ENCODE measurements at regions not wholly inside any gene's neighbourhood (a gene's known extent, or its start where the extent isn't known, plus 50 kb on each side); places are given as distances from the start of the nearest gene placed in this dataset.
"Not testable (repeated sequence)": the region's sequence is repeated elsewhere in the genome, so short reads cannot be mapped to it uniquely, and the experiment has no call there.

DNA sequence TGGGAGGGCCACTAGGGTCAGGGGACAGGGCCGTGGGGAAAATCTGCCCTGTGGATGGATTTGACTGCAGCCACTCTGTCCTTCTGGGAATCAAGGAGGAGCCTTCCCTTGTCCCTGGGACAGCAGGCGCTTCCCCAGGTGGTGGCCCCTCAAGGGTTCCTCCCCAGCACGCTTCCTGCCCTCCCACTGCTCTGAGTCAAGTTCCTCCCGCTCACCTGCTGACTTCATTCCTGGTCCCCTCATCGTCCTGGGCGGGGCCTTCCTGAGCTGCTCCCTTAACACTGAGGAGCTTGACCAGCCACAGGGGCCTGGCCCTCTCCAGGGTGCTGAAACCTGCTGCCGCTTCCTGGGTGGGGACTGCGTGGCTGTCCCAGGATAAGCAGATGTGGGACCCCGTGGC lies 64.4 kb upstream of the SFSWAP start:
- FAIRE-seq (peak; percentile 88), ATAC-seq (peak; percentile 82)
- CTCF ChIA-PET (ENCODE audit: low intra/inter-chr PET ratio); H2AFZ ChIP-seq (ENCODE audit: low read depth, low read length); intact Hi-C loops (cut with micrococcal nuclease); H3K9ac ChIP-seq (ENCODE audit: insufficient read depth in 1 of 2, low read depth in 2 of 2, low read length in 2 of 2); H4K20me1 ChIP-seq (replicated peaks; ENCODE audit: control insufficient read depth, insufficient read depth, low read length); POLR2A ChIA-PET; H3K36me3 ChIP-seq (ENCODE audit: control insufficient read depth, insufficient read depth, low read length); H3K9me1 ChIP-seq (ENCODE audit: control insufficient read depth, insufficient read depth, low read length); in situ Hi-C loops (cut with MboI); BruUV-seq (replicated peaks); H3K27ac ChIP-seq (ENCODE audit: extremely low read depth, low read depth, low read length); H3K4me3 ChIP-seq; DNase-seq (ENCODE audit: extremely low read depth in 1 of 4, low spot score in 3 of 4); H3K9me3 ChIP-seq (replicated peaks; ENCODE audit: control insufficient read depth, insufficient read depth, low read depth, low read length); H3K79me2 ChIP-seq (ENCODE audit: control insufficient read depth, insufficient read depth, low read length); H3K4me2 ChIP-seq (ENCODE audit: insufficient read depth, low read length): not testable (repeated sequence)
- Histone ChIP-seq H3K4me1 (replicated peaks in 1 of 2; ENCODE audit: control insufficient read depth in 2 of 2, insufficient read depth in 2 of 2, low read length in 2 of 2) (peaks cover 8 to 12% of the 10 kb centered on the region in 2 experiments; a peak in 4 of 5 replicates), H3K27me3 (ENCODE audit: control insufficient read depth in 2 of 2, insufficient read depth in 2 of 2, low read length in 2 of 2) (peaks cover 4 to 22% of the 10 kb centered on the region in 2 experiments; a peak in 4 of 5 replicates)
- TF ChIP-seq, protein P1, sequence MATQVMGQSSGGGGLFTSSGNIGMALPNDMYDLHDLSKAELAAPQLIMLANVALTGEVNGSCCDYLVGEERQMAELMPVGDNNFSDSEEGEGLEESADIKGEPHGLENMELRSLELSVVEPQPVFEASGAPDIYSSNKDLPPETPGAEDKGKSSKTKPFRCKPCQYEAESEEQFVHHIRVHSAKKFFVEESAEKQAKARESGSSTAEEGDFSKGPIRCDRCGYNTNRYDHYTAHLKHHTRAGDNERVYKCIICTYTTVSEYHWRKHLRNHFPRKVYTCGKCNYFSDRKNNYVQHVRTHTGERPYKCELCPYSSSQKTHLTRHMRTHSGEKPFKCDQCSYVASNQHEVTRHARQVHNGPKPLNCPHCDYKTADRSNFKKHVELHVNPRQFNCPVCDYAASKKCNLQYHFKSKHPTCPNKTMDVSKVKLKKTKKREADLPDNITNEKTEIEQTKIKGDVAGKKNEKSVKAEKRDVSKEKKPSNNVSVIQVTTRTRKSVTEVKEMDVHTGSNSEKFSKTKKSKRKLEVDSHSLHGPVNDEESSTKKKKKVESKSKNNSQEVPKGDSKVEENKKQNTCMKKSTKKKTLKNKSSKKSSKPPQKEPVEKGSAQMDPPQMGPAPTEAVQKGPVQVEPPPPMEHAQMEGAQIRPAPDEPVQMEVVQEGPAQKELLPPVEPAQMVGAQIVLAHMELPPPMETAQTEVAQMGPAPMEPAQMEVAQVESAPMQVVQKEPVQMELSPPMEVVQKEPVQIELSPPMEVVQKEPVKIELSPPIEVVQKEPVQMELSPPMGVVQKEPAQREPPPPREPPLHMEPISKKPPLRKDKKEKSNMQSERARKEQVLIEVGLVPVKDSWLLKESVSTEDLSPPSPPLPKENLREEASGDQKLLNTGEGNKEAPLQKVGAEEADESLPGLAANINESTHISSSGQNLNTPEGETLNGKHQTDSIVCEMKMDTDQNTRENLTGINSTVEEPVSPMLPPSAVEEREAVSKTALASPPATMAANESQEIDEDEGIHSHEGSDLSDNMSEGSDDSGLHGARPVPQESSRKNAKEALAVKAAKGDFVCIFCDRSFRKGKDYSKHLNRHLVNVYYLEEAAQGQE (IDR thresholded peaks at IDR 0.05; ENCODE audit: borderline replicate concordance), result peak; percentile 59
- TF ChIP-seq, protein P1 (CRISPR knock-in tag; IDR thresholded peaks at IDR 0.05; ENCODE audit: low read depth), result not testable (repeated sequence)
- WGBS (ENCODE audit: insufficient coverage, low coverage, missing lambda C conversion rate), result 0% methylated on average over 3 of the region's 9 CpGs
